Suprapubic skin (tissue), 4 donors: ENCODE measurements at regions not wholly inside any gene's neighbourhood (a gene's known extent, or its start where the extent isn't known, plus 50 kb on each side); places are given as distances from the start of the nearest gene placed in this dataset.

ENCODE experiments used
- DNase-seq, 2 donors: peaks; one replicate each; pipeline ENCODE4 v3.0.0-alpha.2; 2019; ENCODE audit warnings: low spot score in 2 of 2
- H3K27ac ChIP-seq: fragments of 200-600 bp; sonication (generic); one replicate; pipeline ENCODE4 v1.5.1; 2019
- H3K27me3 ChIP-seq: fragments of 200-600 bp; sonication (generic); one replicate; pipeline ENCODE4 v1.5.1; 2019
- H3K36me3 ChIP-seq: fragments of 200-600 bp; sonication (generic); one replicate; pipeline ENCODE4 v1.5.1; 2019
- H3K4me1 ChIP-seq: fragments of 200-600 bp; sonication (generic); one replicate; pipeline ENCODE4 v1.5.1; 2019
- H3K4me3 ChIP-seq: fragments of 200-600 bp; sonication (generic); one replicate; pipeline ENCODE4 v1.5.1; 2019; ENCODE audit warnings: mild to moderate bottlenecking
- H3K9me3 ChIP-seq: fragments of 200-600 bp; sonication (generic); one replicate; pipeline ENCODE4 v1.5.1; 2019
- EP300 ChIP-seq: sonication (generic); formaldehyde crosslinking; IDR thresholded peaks from one replicate; pipeline ENCODE4 v1.6.1; 2017; ENCODE audit warnings: antibody characterized with exemption
- POLR2A ChIP-seq, 2 donors: fragments of 450-650 bp; IDR thresholded peaks; one replicate each; pipeline ENCODE4 v1.6.1; 2017; ENCODE audit warnings: antibody characterized with exemption in 2 of 2, mild to moderate bottlenecking in 2 of 2, moderate library complexity in 2 of 2
- POLR2AphosphoS5 ChIP-seq, 3 donors: sonication (generic); formaldehyde crosslinking; IDR thresholded peaks; one replicate each; pipeline ENCODE4 v1.6.1; 2017; ENCODE audit warnings: antibody characterized with exemption in 3 of 3
- WGBS: methylation state at CpG from one replicate; pipeline ENCODE4 v1.1.5; 2018; 5-methylcytosine and 5-hydroxymethylcytosine counted together
- TF ChIP-seq, protein P1 (sequence below), 2 donors: fragments of 200-600 bp in 1 of 2; fragments of 450-650 bp in 1 of 2; sonication (generic) in 1 of 2; IDR thresholded peaks; one replicate each; pipeline ENCODE4 v1.5.1; 2016 to 2019; ENCODE audit warnings: antibody characterized with exemption in 2 of 2, mild to moderate bottlenecking in 1 of 2, moderate library complexity in 1 of 2

- Histone ChIP-seq H3K9me3 (no peaks in the 10 kb centered on the region), H3K27me3 (no peaks in the 10 kb centered on the region), H3K36me3 (no peaks in the 10 kb centered on the region), H3K27ac (no peak overlapping the region), H3K4me3 (no peak overlapping the region), H3K4me1 (peaks cover 3% of the 10 kb centered on the region)
- TF ChIP-seq EP300 (no peak), POLR2A (IDR thresholded peaks at IDR 0.05) (no peak), POLR2AphosphoS5 (IDR thresholded peaks at IDR 0.05) (no peak)
- TF ChIP-seq, protein P1, sequence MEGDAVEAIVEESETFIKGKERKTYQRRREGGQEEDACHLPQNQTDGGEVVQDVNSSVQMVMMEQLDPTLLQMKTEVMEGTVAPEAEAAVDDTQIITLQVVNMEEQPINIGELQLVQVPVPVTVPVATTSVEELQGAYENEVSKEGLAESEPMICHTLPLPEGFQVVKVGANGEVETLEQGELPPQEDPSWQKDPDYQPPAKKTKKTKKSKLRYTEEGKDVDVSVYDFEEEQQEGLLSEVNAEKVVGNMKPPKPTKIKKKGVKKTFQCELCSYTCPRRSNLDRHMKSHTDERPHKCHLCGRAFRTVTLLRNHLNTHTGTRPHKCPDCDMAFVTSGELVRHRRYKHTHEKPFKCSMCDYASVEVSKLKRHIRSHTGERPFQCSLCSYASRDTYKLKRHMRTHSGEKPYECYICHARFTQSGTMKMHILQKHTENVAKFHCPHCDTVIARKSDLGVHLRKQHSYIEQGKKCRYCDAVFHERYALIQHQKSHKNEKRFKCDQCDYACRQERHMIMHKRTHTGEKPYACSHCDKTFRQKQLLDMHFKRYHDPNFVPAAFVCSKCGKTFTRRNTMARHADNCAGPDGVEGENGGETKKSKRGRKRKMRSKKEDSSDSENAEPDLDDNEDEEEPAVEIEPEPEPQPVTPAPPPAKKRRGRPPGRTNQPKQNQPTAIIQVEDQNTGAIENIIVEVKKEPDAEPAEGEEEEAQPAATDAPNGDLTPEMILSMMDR (IDR thresholded peaks at IDR 0.05) = no peak
- no peak for DNase-seq
- 63% methylated on average over 8 of the region's 8 CpGs for WGBS
Observed at GRCh38 chr5:82991678-82992323, 85.4 kb downstream of the TMEM167A start.

DNA sequence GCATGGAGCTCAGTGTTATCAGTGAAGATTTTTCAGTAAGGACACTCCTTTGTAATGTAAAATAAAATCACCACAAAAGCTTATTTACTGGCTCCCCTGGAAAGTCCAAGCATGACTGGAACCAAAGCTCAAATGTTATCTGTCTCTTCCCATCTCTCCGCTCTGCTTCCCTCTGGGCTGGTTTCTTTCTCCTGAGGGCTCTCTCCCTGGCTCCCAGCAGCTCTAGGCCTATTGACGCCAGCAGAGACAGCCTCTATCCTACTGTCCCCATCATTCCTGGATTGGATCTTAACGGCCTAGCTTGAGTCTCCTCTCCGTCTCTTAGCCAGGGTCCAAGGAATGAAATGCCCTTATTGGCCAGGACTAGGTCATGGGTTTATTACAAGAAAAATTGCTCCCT lies 86.1 kb downstream of the TMEM167A start:
- DNase-seq = no peak
- Histone ChIP-seq H3K27ac (no peak overlapping the region), H3K4me1 (peaks cover 3% of the 10 kb centered on the region), H3K9me3 (no peaks in the 10 kb centered on the region), H3K27me3 (no peaks in the 10 kb centered on the region), H3K36me3 (no peaks in the 10 kb centered on the region), H3K4me3 (no peak overlapping the region)
- TF ChIP-seq, protein P1 (IDR thresholded peaks at IDR 0.05) = no peak
- no peak for TF ChIP-seq EP300
- no peak for TF ChIP-seq POLR2AphosphoS5 (IDR thresholded peaks at IDR 0.05)
- no peak for TF ChIP-seq POLR2A (IDR thresholded peaks at IDR 0.05)
- WGBS = 91% methylated on average over 4 of the region's 4 CpGs

GRCh38 chr5:82987188-82987587 lies 90.0 kb downstream of the TMEM167A start:
- WGBS = 78% methylated on average over 2 of the region's 2 CpGs
- Histone ChIP-seq H3K27me3 (no peaks in the 10 kb centered on the region), H3K4me3 (no peak overlapping the region), H3K36me3 (no peaks in the 10 kb centered on the region), H3K4me1 (peaks cover 3% of the 10 kb centered on the region), H3K9me3 (no peaks in the 10 kb centered on the region), H3K27ac (no peak overlapping the region)
- DNase-seq = no peak
- no peak for TF ChIP-seq POLR2A (IDR thresholded peaks at IDR 0.05)
- no peak for TF ChIP-seq EP300
- TF ChIP-seq, protein P1 (IDR thresholded peaks at IDR 0.05) = no peak
- no peak for TF ChIP-seq POLR2AphosphoS5 (IDR thresholded peaks at IDR 0.05)

GRCh38 chr5:82986404-82986803 lies 90.8 kb downstream of the TMEM167A start:
- H3K4me3 ChIP-seq = no peak overlapping the region
- no peaks in the 10 kb centered on the region for H3K9me3 ChIP-seq
- no peaks in the 10 kb centered on the region for H3K36me3 ChIP-seq
- no peak overlapping the region for H3K27ac ChIP-seq
- H3K27me3 ChIP-seq = no peaks in the 10 kb centered on the region
- TF ChIP-seq EP300 = no peak
- TF ChIP-seq POLR2A (IDR thresholded peaks at IDR 0.05) = no peak
- no peak for TF ChIP-seq POLR2AphosphoS5 (IDR thresholded peaks at IDR 0.05)
- TF ChIP-seq, protein P1 (IDR thresholded peaks at IDR 0.05) = no peak
- no peaks in the 10 kb centered on the region for H3K4me1 ChIP-seq
- no peak for DNase-seq

GRCh38 chr5:82985763-82986162 lies 91.4 kb downstream of the TMEM167A start:
- Histone ChIP-seq H3K4me3 (no peak overlapping the region), H3K36me3 (no peaks in the 10 kb centered on the region), H3K4me1 (no peaks in the 10 kb centered on the region), H3K9me3 (no peaks in the 10 kb centered on the region), H3K27ac (no peak overlapping the region), H3K27me3 (no peaks in the 10 kb centered on the region)
- TF ChIP-seq POLR2A (IDR thresholded peaks at IDR 0.05) (no peak), POLR2AphosphoS5 (IDR thresholded peaks at IDR 0.05) (no peak), EP300 (no peak)
- TF ChIP-seq, protein P1 (IDR thresholded peaks at IDR 0.05) = no peak
- no peak for DNase-seq
- 60% methylated on average over 2 of the region's 2 CpGs for WGBS
